CD1c-positive myeloid dendritic cell (primary cell): ENCODE measurements at regions not wholly inside any gene's neighbourhood (a gene's known extent, or its start where the extent isn't known, plus 50 kb on each side); places are given as distances from the start of the nearest gene placed in this dataset.

Experiments
- DNase-seq: peaks from one replicate; pipeline ENCODE4 v3.0.0-alpha.2; 2016; ENCODE audit errors: extremely low spot score

DNA sequence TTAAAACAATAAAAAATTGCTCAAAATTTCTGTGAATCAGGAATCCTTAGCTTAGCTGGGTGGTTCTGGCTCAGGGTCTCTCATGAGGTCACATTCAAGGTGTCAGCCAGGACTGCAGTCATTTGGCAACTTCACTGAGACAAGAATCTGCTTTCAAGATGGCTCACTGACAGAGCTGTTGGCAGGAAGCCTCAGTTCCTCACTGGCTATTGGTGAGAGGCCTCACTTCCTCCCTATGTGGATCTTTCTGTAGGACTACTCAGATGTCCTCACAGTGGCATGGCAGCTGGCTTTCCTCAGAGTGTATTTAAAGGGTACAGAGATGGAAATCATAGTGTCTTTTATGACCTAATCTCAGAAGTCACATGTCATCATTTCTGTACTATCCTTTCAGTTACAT is 785.7 kb downstream of the ADGRL2 start:
- DNase-seq: no peak

- DNase-seq: no peak
These were observed 781.6 kb downstream of the ADGRL2 start for GRCh38 chr1:82582347-82582746.

GRCh38 chr1:82578086-82578726 is 777.5 kb downstream of the ADGRL2 start:
- DNase-seq: peak; percentile 5

DNA sequence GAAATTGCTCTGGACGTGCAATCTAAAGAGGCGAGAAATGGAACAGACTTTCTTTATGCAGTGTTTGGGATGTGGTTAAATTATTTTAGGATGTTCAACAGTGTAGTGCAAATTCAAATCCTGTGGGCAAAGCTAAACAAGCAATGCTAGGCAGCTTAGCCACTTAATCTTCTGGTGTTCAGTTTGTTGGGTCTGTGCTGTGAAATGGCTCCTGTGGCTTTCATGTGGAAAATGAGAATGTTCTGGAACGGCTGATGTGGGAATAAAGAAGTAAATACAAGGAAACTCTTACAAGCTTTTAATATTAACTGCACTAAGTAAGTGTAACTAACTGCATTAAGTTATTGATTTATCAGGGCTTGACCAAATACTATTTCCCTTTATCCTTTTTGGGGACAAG is 766.6 kb downstream of the ADGRL2 start:
- no peak for DNase-seq

GRCh38 chr1:82565546-82565945 is 764.8 kb downstream of the ADGRL2 start:
- no peak for DNase-seq

GRCh38 chr1:82565146-82565545 is 764.4 kb downstream of the ADGRL2 start:
- DNase-seq: no peak

DNA sequence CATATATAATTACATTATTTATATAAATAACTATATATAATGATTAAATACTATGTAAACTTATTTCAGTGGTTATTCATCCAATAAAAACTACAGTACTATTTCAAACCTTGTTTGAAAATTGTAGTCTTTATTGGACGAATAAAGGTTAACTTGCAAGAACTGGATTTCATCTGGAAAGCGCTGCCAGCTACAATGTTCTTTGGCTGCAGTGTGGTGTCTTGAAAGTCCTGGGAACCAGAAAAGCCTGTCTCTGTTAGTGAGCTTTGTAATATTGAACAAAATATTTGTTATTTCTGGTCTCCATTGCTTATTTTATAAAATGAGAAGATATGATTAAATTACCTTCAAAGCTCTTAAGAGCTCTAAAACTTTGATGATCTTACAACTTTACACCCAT is 763.6 kb downstream of the ADGRL2 start:
- DNase-seq: no peak

DNA sequence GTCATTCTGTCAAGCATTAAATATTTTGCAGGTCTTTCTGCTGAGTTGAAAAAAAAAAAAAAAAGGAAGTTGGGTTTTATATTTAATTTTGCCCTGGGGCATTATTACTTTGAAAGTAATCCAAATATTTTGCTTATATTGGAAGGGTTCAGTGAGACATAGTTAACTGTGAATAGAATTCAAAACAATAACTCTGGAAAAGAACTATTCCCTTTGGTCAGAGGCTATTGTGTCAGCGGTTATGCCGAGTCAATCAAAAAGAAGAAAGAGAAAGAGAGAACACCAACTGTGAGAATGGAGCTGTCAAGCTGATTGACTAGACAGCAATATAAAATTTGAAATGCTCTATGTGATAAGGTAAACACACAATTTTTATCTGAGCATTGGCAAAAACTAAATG is 761.7 kb downstream of the ADGRL2 start:
- DNase-seq: no peak

DNA sequence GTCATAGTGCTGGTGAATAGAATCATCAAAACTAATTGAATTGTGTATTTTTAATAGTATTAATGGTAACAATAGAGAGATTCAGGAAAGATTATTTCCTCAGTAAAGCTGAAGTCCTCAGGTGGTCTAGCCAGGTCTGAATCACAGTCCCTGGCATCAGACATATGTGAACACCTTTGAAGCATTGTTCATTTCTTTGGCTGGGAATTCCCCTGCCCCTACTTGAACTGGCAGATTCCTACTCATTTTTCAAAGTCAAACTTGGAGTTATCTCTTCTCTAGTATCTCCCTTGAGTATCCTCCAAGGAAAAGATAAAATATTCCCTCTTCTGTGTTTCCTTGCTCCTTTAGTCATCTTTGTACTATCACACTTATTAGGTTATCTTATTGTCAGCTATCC is 759.8 kb downstream of the ADGRL2 start:
- no peak for DNase-seq

DNA sequence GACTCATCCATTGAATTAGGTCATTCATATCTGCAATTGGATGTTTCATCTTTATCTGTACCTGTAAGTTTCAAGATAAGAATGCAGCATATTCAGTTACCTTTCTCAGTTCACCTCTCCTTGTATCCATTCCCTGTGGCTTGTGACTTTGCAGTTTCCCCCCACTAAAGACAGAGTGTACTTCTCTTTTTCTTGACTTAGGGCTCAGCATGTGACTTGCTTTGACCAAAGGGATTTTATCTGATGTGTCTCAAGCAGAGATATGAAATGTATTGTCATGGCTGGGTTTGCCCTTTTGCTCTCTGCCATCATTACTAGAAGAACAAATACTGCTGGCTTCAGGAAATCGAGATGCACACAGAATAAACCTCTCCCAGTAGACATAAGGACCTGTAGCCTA is 754.8 kb downstream of the ADGRL2 start:
- DNase-seq: no peak

DNA sequence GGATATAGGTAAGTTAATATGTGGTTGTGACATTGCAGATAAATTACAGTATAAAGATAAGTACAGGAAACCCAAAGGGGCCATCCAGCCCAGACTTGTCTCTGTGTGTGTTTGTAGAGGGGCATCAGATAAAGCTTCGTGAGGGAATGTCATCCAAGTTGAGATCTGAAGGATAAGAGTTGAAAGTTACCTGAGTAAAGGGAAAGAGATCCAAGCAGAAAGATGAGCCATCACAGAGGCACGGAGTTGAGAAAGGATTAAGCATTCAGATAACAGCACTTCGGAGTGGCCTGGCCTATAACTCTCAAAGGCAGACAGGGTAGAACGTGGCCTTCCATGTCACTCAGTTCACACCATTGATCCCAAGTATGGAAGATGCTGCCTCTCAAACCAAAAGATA is 749.1 kb downstream of the ADGRL2 start:
- no peak for DNase-seq

DNA sequence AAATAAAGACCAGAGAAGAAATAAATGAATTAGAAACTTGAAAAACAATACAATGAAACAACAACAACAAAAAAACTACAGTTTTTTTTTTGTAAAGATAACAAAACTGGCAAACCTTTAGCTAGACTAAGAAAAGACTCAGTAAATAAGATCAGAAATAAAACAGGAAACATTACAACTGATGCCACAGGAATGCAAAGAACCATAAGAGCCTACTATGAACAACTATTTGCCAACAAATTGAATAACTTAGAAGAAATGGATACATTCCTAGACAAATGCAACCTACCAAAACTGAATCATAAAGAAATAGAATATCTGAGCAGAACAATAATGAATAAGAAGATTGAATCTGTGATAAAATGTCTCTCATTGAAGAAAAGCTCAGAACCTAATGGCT is 742.0 kb downstream of the ADGRL2 start:
- no peak for DNase-seq

- no peak for DNase-seq
These were observed 741.4 kb downstream of the ADGRL2 start for GRCh38 chr1:82542141-82542540.

DNA sequence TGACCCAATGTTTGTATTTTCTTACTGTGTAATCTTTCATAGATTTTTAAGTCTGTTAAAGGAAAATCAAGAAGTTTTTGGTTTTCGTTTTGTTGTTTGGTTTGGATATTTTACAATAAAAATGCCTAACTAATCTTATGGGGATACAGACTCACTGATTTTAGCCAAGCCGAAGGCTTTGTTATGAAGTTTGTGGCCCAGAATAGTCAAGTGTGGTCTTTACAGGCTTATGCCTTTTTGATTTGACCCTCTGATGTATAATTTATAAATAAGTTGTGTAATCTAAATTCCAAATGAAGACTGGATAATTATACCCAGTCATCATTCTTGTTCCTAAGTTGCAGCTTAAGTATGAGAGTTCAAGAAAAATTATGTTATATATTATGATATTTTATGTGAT is 739.3 kb downstream of the ADGRL2 start:
- no peak for DNase-seq

DNA sequence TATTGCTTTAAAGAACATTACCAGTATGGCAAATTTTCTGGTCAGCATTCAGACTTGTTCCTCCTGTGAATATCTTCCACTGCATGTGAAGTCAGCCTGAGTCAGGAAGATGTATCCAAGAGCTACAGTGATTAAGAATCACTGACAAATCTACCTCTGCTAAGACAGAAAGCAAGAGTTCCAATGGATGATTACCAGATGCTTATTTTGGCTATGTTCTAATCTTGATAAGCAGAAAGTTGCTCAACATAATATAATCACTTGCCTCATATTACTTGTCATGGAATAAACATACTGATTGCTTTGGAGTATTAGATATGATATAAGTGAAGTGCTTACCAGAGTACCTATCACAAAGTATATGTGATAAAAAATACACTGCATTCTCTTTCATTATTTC is 738.1 kb downstream of the ADGRL2 start:
- no peak for DNase-seq

GRCh38 chr1:82534996-82535395 is 734.3 kb downstream of the ADGRL2 start:
- no peak for DNase-seq

DNA sequence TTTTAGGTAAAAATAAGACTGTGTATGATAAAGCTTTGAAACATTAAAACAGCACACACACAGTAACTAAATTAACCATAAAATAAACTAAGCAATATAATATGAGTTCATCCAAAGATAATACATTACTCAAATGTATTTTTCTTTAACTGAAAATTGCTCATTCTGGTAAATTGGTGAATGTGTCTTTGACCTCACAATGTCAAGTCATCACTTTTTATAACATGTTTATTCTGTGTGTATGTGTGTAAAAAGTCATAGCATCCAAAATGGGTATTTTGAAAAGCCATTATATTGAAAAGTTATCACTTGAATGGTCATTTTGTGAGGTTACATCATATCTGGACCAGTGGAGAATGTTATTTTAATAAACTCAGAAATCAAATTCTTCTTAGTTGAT is 724.6 kb downstream of the ADGRL2 start:
- DNase-seq: no peak

DNA sequence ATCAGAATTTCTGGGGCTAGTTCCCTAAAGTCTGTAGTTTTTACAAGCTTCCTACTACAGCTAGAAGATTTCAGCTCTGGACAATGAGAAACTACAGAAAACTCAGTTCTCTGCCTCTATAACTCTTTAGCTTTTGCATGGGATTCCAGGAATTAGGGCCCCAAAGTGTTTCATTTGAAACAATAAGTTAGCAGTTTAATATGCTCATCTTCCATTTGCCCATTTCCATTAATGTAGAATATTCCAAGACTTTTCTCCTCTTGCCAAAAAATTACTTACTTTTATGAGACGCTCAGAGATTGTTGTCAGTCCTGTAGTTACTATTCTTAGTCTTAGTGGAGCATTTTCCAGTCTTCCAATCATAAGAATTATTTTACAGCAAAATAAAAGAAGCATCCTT is 719.9 kb downstream of the ADGRL2 start:
- no peak for DNase-seq

DNA sequence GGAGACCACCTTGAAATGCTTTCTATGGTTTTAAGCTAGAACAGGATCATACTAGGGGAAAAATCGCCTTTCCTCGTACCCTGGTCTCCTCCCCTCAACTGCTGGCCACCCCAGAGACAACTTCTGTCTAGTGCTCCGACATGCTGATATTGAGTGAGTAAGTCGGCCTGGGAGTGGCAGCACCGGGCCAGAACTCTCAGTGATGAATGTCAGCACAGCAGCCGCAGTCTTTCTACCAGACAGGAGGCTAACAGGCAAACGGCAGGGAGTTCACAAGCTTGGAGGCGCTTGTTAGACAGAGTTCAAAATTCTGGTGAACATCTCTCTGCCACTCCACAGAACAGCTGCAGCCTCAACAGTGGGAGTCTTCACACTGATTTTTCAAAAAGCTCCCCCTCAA is 716.9 kb downstream of the ADGRL2 start:
- DNase-seq: no peak

GRCh38 chr1:82515650-82516049 is 714.9 kb downstream of the ADGRL2 start:
- DNase-seq: no peak

- no peak for DNase-seq
These were observed 710.7 kb downstream of the ADGRL2 start for GRCh38 chr1:82511441-82511840.

DNA sequence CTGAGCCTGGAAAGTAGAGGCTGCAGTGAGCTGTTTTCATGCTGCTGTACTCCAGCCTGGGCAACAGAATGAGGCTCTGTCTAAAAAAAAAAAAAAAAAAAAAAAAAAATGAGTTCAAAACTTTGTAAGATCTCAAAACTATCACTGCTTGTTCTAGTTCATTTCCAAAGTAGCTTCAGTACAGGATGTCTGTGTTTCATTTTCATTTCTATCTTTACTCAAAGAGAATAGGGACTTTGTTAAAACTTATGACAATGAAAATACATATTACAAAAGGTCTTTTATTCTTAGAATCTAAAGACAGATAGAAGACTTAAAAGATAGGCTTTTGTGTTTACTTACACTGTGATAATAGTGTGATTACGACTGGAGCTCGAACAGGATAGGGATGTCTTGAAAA is 709.7 kb downstream of the ADGRL2 start:
- DNase-seq: no peak

GRCh38 chr1:82507011-82507410 is 706.3 kb downstream of the ADGRL2 start:
- no peak for DNase-seq

DNA sequence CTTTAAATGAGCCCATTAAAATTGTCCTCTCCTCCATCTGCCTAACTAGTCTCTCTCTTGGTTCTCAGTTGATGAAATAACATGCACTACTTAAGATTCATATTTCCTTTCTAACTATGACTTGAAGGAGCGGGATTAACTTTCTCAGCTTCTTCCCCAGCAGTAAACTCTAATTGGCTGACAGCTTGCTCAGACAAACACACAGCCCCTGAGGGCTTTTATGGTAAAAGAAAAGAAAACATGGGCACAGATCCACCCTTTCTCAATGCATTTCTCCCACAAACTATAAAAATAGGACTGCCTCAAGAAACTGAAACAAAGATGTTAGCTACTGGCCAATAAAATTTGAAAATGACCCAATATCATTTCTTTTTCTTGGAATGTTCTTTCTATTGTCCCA is 703.1 kb downstream of the ADGRL2 start:
- no peak for DNase-seq

GRCh38 chr1:82499022-82499421 is 698.3 kb downstream of the ADGRL2 start:
- DNase-seq: no peak
